ENCODE measurements at regions not wholly inside any gene's neighbourhood (a gene's known extent, or its start where the extent isn't known, plus 50 kb on each side); places are given as distances from the start of the nearest gene placed in this dataset.

GRCh38 chr2:6078414-6078813, 386.2 kb downstream of the SOX11 start:
- TF ChIP-seq ZFX (IDR thresholded peaks at IDR 0.05; ENCODE audit: borderline replicate concordance): no peak
- TF ChIP-seq CTCF (IDR thresholded peaks at IDR 0.05): no peak
- H3K27ac ChIP-seq: no peak overlapping the region

- H3K27ac ChIP-seq: no peak overlapping the region
- TF ChIP-seq CTCF (IDR thresholded peaks at IDR 0.05): no peak
- TF ChIP-seq ZFX (IDR thresholded peaks at IDR 0.05; ENCODE audit: borderline replicate concordance): no peak
These were observed 387.2 kb downstream of the SOX11 start for GRCh38 chr2:6079405-6079804.

GRCh38 chr2:6080932-6081753, 389.0 kb downstream of the SOX11 start:
- no peak for TF ChIP-seq ZFX (IDR thresholded peaks at IDR 0.05; ENCODE audit: borderline replicate concordance)
- TF ChIP-seq CTCF (IDR thresholded peaks at IDR 0.05): no peak
- no peak overlapping the region for H3K27ac ChIP-seq

GRCh38 chr2:6081955-6082624, 389.9 kb downstream of the SOX11 start:
- no peak for TF ChIP-seq ZFX (IDR thresholded peaks at IDR 0.05; ENCODE audit: borderline replicate concordance)
- no peak for TF ChIP-seq CTCF (IDR thresholded peaks at IDR 0.05)
- no peak overlapping the region for H3K27ac ChIP-seq

GRCh38 chr2:6082625-6083018, 390.4 kb downstream of the SOX11 start:
- TF ChIP-seq CTCF (IDR thresholded peaks at IDR 0.05): no peak
- TF ChIP-seq ZFX (IDR thresholded peaks at IDR 0.05; ENCODE audit: borderline replicate concordance): no peak
- H3K27ac ChIP-seq: no peak overlapping the region

- no peak overlapping the region for H3K27ac ChIP-seq
- TF ChIP-seq CTCF (IDR thresholded peaks at IDR 0.05) (no peak), ZFX (IDR thresholded peaks at IDR 0.05; ENCODE audit: borderline replicate concordance) (no peak)
These were observed 391.0 kb downstream of the SOX11 start for GRCh38 chr2:6083136-6083535.

GRCh38 chr2:6089474-6089873, 397.3 kb downstream of the SOX11 start:
- no peak overlapping the region for H3K27ac ChIP-seq
- TF ChIP-seq ZFX (IDR thresholded peaks at IDR 0.05; ENCODE audit: borderline replicate concordance) (no peak), CTCF (IDR thresholded peaks at IDR 0.05) (no peak)

All from 22Rv1 (cell line).